ENCODE measurements at regions not wholly inside any gene's neighbourhood (a gene's known extent, or its start where the extent isn't known, plus 50 kb on each side); places are given as distances from the start of the nearest gene placed in this dataset.

- 39 to 56% methylated on average over 4 of the region's 4 CpGs for WGBS, 2 donors
- intact Hi-C loops (cut with DNase I; ENCODE audit: low total_unique reads) = no loop called here
- DNase-seq (ENCODE audit: low spot score in 2 of 2) = no peak
- TF ChIP-seq CTCF (IDR thresholded peaks at IDR 0.05) (no peak), POLR2A (IDR thresholded peaks at IDR 0.05) (no peak)
- no peak overlapping the region for H3K4me3 ChIP-seq (ENCODE audit: low read depth, poor library complexity, severe bottlenecking)
Measured at GRCh38 chr10:106520698-106521097, 643.8 kb downstream of the SORCS1 start.

- H3K4me3 ChIP-seq (ENCODE audit: low read depth, poor library complexity, severe bottlenecking) = no peak overlapping the region
- no peak for TF ChIP-seq CTCF (IDR thresholded peaks at IDR 0.05)
- no peak for TF ChIP-seq POLR2A (IDR thresholded peaks at IDR 0.05)
- intact Hi-C loops (cut with DNase I; ENCODE audit: low total_unique reads) = loop anchor here (5.0 kb wide), 2 partner anchors 1317 to 1667 kb away; no protein-coding TSS in a partner anchor
- WGBS, 2 donors = 57 to 59% methylated on average over 2 of the region's 2 CpGs
- no peak for DNase-seq (ENCODE audit: low spot score in 2 of 2)
Measured at GRCh38 chr10:106519376-106520030, 645.0 kb downstream of the SORCS1 start.

GRCh38 chr10:106515206-106515790 is 649.2 kb downstream of the SORCS1 start:
- no peak overlapping the region for H3K4me3 ChIP-seq (ENCODE audit: low read depth, poor library complexity, severe bottlenecking)
- no peak for DNase-seq (ENCODE audit: low spot score in 2 of 2)
- intact Hi-C loops (cut with DNase I; ENCODE audit: low total_unique reads) = loop anchor here (5.0 kb wide), 2 partner anchors 1313 to 1663 kb away; no protein-coding TSS in a partner anchor
- TF ChIP-seq POLR2A (IDR thresholded peaks at IDR 0.05) (no peak), CTCF (IDR thresholded peaks at IDR 0.05) (no peak)
- 31 to 35% methylated on average over 6 of the region's 6 CpGs for WGBS, 2 donors

GRCh38 chr10:106513352-106513771 is 651.1 kb downstream of the SORCS1 start:
- intact Hi-C loops (cut with DNase I; ENCODE audit: low total_unique reads) = no loop called here
- 57 to 63% methylated on average over 4 of the region's 4 CpGs for WGBS, 2 donors
- DNase-seq (ENCODE audit: low spot score in 2 of 2) = no peak
- TF ChIP-seq CTCF (IDR thresholded peaks at IDR 0.05) = no peak
- no peak for TF ChIP-seq POLR2A (IDR thresholded peaks at IDR 0.05)
- H3K4me3 ChIP-seq (ENCODE audit: low read depth, poor library complexity, severe bottlenecking) = no peak overlapping the region

- 71 to 73% methylated on average over 3 of the region's 3 CpGs for WGBS, 2 donors
- no peak for DNase-seq (ENCODE audit: low spot score in 2 of 2)
- TF ChIP-seq CTCF (IDR thresholded peaks at IDR 0.05) = no peak
- TF ChIP-seq POLR2A (IDR thresholded peaks at IDR 0.05) = no peak
- intact Hi-C loops (cut with DNase I; ENCODE audit: low total_unique reads) = no loop called here
- H3K4me3 ChIP-seq (ENCODE audit: low read depth, poor library complexity, severe bottlenecking) = no peak overlapping the region
Measured at GRCh38 chr10:106511917-106512316, 652.6 kb downstream of the SORCS1 start.

All from lower leg skin (tissue), 4 donors.